Nephron progenitor cell (in vitro differentiated cells): ENCODE measurements at regions not wholly inside any gene's neighbourhood (a gene's known extent, or its start where the extent isn't known, plus 50 kb on each side); places are given as distances from the start of the nearest gene placed in this dataset.
"Not testable (repeated sequence)": the region's sequence is repeated elsewhere in the genome, so short reads cannot be mapped to it uniquely, and the experiment has no call there.

Experiments used
- DNase-seq: peaks from one replicate; pipeline ENCODE4 v3.0.0; 2021
- H3K27ac Mint-ChIP-seq: 2 replicates; pipeline ENCODE4 v1.8.0; 2021; ENCODE audit warnings: mild to moderate bottlenecking, moderate library complexity, mixed read lengths
- H3K27me3 Mint-ChIP-seq: 2 replicates; pipeline ENCODE4 v1.8.0; 2021; ENCODE audit warnings: mild to moderate bottlenecking, low read depth, mixed read lengths; ENCODE audit not compliant: poor library complexity
- H3K36me3 Mint-ChIP-seq: 2 replicates; pipeline ENCODE4 v1.8.0; 2021; ENCODE audit warnings: low read depth, mixed read lengths
- H3K4me1 Mint-ChIP-seq: 2 replicates; pipeline ENCODE4 v1.8.0; 2021; ENCODE audit warnings: mixed read lengths
- H3K4me3 Mint-ChIP-seq: 2 replicates; pipeline ENCODE4 v1.8.0; 2021; ENCODE audit warnings: mild to moderate bottlenecking, moderate library complexity, mixed read lengths
- H3K9me3 Mint-ChIP-seq: 2 replicates; pipeline ENCODE4 v1.8.0; 2021; ENCODE audit warnings: mild to moderate bottlenecking, moderate library complexity, mixed read lengths
- CTCF ChIP-seq: fragments of 200-600 bp; sonication (generic); IDR thresholded peaks from 2 replicates; pipeline ENCODE4 v1.5.0; 2021; ENCODE audit warnings: antibody characterized with exemption

- no peaks in the 10 kb centered on the region for H3K27me3 Mint-ChIP-seq
- no peaks in the 10 kb centered on the region for H3K9me3 Mint-ChIP-seq
- no peak overlapping the region for H3K4me3 Mint-ChIP-seq
- DNase-seq: no peak
- no peaks in the 10 kb centered on the region for H3K36me3 Mint-ChIP-seq
- no peaks in the 10 kb centered on the region for H3K4me1 Mint-ChIP-seq
- no peak for TF ChIP-seq CTCF
- no peak overlapping the region for H3K27ac Mint-ChIP-seq
Measured at GRCh38 chr21:9750341-9751086, 770.9 kb upstream of the TPTE start.

- not testable (repeated sequence) for H3K36me3 Mint-ChIP-seq, H3K9me3 Mint-ChIP-seq, H3K27me3 Mint-ChIP-seq, H3K4me1 Mint-ChIP-seq, H3K4me3 Mint-ChIP-seq, H3K27ac Mint-ChIP-seq, DNase-seq
Measured at GRCh38 chr21:9751087-9751585, 770.2 kb upstream of the TPTE start.

GRCh38 chr21:9752028-9752427 lies 769.4 kb upstream of the TPTE start:
- not testable (repeated sequence) for H3K36me3 Mint-ChIP-seq, H3K4me1 Mint-ChIP-seq, H3K27ac Mint-ChIP-seq

GRCh38 chr21:9753441-9753840 lies 767.9 kb upstream of the TPTE start:
- not testable (repeated sequence) for H3K4me3 Mint-ChIP-seq, H3K27ac Mint-ChIP-seq, H3K27me3 Mint-ChIP-seq, DNase-seq, H3K36me3 Mint-ChIP-seq, H3K9me3 Mint-ChIP-seq, H3K4me1 Mint-ChIP-seq

More at GRCh38 chr21:9752028-9752427, 769.4 kb upstream of the TPTE start:
- not testable (repeated sequence) for H3K4me3 Mint-ChIP-seq, H3K9me3 Mint-ChIP-seq, H3K27me3 Mint-ChIP-seq, DNase-seq

GRCh38 chr21:9753943-9754342 lies 767.4 kb upstream of the TPTE start:
- H3K9me3 Mint-ChIP-seq: no peaks in the 10 kb centered on the region
- no peaks in the 10 kb centered on the region for H3K4me1 Mint-ChIP-seq
- H3K27me3 Mint-ChIP-seq: no peaks in the 10 kb centered on the region
- TF ChIP-seq CTCF: no peak
- no peaks in the 10 kb centered on the region for H3K36me3 Mint-ChIP-seq
- no peak overlapping the region for H3K4me3 Mint-ChIP-seq
- H3K27ac Mint-ChIP-seq: no peak overlapping the region
- DNase-seq: no peak

GRCh38 chr21:9754434-9754833 lies 766.9 kb upstream of the TPTE start:
- H3K27me3 Mint-ChIP-seq, H3K4me3 Mint-ChIP-seq, H3K36me3 Mint-ChIP-seq, H3K9me3 Mint-ChIP-seq, H3K27ac Mint-ChIP-seq, DNase-seq, H3K4me1 Mint-ChIP-seq: not testable (repeated sequence)

GRCh38 chr21:9755611-9756010 lies 765.8 kb upstream of the TPTE start:
- DNase-seq: no peak
- no peaks in the 10 kb centered on the region for H3K36me3 Mint-ChIP-seq
- H3K4me1 Mint-ChIP-seq: no peaks in the 10 kb centered on the region
- no peak overlapping the region for H3K27ac Mint-ChIP-seq
- H3K27me3 Mint-ChIP-seq: no peaks in the 10 kb centered on the region
- no peak overlapping the region for H3K4me3 Mint-ChIP-seq
- no peaks in the 10 kb centered on the region for H3K9me3 Mint-ChIP-seq
- TF ChIP-seq CTCF: no peak

- no peaks in the 10 kb centered on the region for H3K4me1 Mint-ChIP-seq
- no peaks in the 10 kb centered on the region for H3K9me3 Mint-ChIP-seq
- TF ChIP-seq CTCF: no peak
- no peak overlapping the region for H3K4me3 Mint-ChIP-seq
- H3K36me3 Mint-ChIP-seq: no peaks in the 10 kb centered on the region
- DNase-seq: no peak
- no peaks in the 10 kb centered on the region for H3K27me3 Mint-ChIP-seq
- H3K27ac Mint-ChIP-seq: no peak overlapping the region
Measured at GRCh38 chr21:9756677-9757076, 764.7 kb upstream of the TPTE start.

- not testable (repeated sequence) for H3K4me1 Mint-ChIP-seq, H3K9me3 Mint-ChIP-seq, DNase-seq, H3K27ac Mint-ChIP-seq, H3K4me3 Mint-ChIP-seq, H3K27me3 Mint-ChIP-seq, H3K36me3 Mint-ChIP-seq
Measured at GRCh38 chr21:9757118-9757517, 764.3 kb upstream of the TPTE start.

- H3K27ac Mint-ChIP-seq, H3K4me3 Mint-ChIP-seq, DNase-seq, H3K9me3 Mint-ChIP-seq, H3K4me1 Mint-ChIP-seq, H3K27me3 Mint-ChIP-seq, H3K36me3 Mint-ChIP-seq: not testable (repeated sequence)
Measured at GRCh38 chr21:9757572-9757971, 763.8 kb upstream of the TPTE start.
